ENCODE measurements at regions not wholly inside any gene's neighbourhood (a gene's known extent, or its start where the extent isn't known, plus 50 kb on each side); places are given as distances from the start of the nearest gene placed in this dataset.
"Not testable (repeated sequence)": the region's sequence is repeated elsewhere in the genome, so short reads cannot be mapped to it uniquely, and the experiment has no call there.

DNA sequence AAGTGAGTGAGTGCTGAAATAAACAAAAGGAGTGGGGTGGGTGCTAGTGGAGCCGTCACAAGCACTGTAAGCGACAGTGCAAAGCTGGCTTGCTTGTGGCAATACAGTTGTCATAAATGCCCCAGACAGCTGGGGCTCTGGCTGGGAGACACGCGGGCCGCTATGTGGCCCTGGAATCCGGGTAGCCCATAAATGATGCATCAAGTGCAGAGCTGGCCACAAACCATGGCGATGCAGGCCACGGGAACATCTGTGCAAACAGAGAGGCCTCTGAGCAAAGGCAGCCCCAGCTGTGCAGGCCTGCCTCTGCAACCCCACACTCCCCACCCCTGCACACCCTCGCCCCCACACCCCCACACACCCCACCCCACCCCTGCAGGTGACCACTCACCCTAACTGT is 349.2 kb upstream of the ID2 start:
- DNase-seq: no peak

GRCh38 chr2:8333177-8333831 is 348.6 kb upstream of the ID2 start:
- no peak for DNase-seq

- DNase-seq: not testable (repeated sequence)
Observed at GRCh38 chr2:8333832-8334187, 348.0 kb upstream of the ID2 start.

DNA sequence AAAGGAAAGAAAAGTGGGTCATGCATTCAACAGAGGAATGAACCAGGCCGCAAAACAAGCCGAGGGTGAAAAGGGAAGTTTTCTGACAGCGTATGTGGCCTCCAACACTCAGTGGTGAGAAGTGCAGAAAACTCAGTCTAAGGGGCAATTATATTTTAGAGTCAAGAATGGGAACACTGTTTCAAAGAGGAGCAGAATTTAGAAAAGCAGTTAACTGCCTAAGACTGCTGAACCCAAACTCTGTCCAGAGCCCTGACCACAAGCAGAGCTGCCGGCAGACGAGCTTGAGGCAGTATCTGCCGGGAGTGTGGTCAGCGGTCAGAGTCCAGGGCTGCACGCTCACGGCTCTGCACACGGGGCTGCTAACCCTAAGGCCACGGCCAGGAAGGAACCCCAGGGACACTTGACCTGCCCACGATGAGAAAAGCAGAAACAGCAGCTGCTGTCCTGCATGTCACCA is 347.0 kb upstream of the ID2 start:
- DNase-seq: no peak

- DNase-seq: no peak
Observed at GRCh38 chr2:8335801-8336200, 346.1 kb upstream of the ID2 start.

DNA sequence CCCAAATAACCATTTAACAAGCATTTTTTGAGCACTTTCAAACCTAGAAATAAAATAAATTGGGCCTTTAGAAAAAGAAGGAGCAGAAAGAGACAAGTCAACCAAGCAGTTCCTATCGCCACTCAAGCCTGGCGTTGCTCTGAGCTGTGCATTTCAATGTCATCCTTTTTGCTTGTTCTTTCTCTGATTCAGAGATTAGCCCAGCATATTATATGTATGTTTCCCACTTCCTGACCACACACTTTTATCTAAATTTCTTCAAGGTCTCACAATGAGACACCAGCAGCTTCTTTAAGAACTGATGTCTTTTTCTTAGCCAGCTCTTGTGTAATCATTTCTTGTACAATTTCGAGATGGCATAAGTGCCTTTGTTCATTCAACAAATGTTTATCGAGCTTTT is 344.5 kb upstream of the ID2 start:
- DNase-seq: peak in 1 of 2 donors; percentile 51

DNA sequence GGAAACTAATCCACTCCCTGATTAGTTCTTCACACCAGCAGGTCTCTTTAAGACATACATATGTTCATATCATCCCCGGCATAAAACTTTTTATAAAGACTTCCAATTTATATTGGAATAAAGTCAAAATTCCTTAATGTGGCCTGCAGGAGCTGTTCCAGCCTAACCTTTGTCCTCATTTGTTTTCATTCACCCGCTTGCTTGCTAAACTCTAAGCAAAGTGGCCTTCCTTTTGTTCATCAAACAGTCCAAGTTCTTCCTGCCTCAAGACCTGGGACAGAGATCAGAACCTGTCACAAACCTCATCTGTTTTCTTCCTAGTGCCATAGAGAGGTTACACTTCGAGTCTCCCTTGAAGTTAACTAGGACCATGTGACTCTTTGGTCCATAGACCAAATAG is 339.4 kb upstream of the ID2 start:
- no peak for DNase-seq

DNA sequence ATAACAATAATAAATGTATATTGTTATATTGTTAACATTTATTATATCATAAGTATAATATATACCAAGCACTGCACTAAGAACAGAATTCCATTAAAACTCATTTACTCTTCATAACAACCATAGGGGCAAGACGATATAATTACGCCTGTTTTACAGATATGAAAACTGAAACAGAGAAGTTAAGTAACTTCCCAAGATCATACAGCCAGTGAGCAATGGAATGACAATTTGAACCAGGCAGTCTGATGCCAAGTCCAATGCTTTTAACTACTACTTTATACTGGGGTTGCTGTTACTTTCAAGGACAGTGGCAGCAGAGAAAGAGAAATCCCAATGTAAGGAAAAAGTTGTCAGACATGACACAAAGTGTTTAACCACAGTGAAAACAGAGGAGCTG is 338.8 kb upstream of the ID2 start:
- no peak for DNase-seq

DNA sequence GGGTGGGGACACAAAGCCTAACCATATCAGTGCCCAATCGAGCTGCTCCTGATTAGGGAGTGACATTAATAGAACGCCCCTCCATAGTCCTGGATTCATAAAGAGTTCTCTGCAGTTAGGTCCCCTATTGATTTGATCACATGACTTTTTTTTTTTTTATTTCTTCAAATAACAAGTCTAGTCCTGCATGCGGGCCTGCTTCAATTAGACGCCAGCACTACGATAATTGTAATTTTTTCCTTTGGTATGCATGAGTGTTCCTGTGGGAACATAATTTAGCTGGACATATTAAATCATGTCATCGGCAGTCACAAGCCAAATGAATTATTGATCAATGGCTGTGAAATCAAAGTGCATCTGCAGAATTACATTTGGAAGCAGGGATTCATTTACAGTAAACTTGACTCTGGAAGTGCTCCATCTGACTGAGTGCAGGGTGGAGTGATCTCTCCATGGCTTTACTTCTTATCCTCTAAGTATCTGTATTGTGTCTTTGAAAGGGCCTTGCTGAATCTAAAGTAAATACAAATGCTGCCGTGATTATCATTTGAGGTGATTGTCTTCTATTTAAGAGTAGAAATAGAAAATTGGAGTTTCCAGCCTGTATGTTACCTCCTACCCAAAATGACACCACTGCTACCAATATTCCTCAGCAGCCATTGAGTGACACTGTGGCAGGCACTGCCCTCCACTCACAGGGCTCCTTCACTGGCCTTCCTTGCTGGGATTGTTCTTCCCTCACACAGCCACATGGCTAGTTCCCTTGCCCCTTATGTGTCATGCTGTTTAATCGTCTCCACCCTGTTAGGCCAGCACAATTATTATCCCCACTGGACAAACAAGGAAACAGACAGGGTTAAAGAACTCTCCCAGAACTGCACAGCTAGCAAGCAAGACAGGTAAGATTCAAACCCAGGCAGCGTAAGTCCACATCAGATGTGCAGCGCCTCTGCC is 337.4 kb upstream of the ID2 start:
- DNase-seq: no peak

- no peak for DNase-seq
Observed at GRCh38 chr2:8345200-8345599, 336.7 kb upstream of the ID2 start.

DNA sequence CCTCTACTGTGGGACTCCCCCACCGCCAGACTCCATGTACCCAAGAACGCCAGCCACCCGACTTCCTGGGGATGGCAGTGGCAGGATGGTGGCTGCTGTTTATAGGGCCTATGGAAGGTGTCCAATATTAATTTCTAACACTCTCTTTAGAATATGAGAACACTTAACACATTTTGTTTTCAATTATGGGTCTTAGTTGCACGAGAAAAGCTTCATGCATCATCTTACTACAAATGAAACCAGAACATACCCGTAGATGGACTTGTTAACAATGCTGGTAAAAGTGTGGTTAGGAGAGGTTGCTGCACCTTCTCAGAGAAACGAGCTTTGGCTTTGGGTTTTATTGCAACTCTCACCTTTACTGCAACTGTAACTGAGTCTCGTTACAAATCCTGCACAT is 335.6 kb upstream of the ID2 start:
- peak in 1 of 2 donors; percentile 16 for DNase-seq

GRCh38 chr2:8346706-8347430 is 335.0 kb upstream of the ID2 start:
- no peak for DNase-seq

DNA sequence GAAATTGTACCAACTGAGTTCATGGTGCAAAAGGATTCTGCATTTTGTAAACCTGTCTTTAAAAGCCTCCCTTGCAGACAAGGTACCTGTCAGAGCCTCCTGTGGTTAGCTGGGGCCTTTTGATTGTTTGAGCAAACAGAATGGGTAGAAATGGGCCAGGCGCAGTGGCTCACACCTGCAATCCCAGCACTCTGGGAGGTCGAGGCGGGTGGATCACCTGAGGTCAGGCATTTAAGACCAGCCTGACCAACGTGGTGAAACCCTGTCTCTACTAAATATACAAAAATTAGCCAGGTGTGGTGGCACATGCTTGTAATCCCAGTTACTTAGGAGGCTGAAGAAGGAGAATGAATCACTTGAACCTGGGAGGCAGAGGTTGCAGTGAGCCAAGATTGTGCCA is 332.9 kb upstream of the ID2 start:
- not testable (repeated sequence) for DNase-seq

DNA sequence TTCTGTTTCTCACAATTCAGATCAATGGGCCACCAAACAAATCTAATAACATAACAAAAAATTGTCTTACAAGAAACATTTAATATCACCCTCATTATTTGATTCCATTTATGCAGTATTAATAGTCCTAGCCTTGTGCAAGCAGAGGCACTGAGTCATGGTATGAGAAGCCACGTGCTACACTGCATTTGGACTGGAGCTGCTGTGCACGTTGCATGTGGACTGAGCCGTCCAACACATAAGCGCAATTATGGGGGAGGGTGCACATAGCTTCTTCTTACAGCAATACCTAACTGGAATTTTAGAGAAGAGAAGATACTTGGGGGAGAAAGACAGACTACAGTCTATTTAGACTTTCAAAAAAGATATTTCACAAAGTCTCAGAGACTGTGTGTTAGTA is 329.6 kb upstream of the ID2 start:
- no peak for DNase-seq

GRCh38 chr2:8352989-8353388 is 328.9 kb upstream of the ID2 start:
- no peak for DNase-seq

DNA sequence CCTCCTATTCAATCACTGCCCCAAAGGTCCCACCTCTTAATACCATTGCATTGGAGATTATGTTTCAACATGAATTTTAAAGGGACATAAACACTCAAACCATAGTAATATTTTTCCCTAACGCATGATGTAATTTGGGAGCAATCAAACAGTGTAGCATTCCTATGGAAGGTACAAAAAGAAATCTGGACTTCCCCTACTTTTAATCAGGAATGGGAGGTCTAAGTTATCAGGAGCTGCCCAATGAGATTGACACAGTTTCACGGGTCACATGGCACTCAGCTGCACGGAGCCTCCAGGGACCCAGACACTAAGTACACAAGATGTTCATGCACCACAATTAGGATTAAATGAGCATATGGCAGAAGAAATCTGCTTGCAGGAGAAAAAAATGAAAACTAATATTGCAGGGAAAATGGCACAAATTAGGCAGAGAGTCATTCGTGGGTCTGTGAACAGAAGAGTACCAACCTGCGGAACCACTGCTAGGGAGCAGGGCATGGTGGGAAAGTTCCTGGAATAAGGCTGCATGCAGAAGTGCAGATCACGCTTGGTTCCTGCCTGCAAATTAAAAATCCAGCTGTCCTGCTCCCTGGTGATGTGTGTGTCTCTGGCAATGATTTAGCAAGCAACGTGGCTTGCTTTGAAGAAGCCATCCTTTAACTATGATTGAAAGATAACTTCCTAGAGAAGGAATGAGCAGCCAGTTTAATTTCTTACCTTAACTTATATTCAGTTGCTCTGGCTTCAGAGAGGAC is 326.6 kb upstream of the ID2 start:
- no peak for DNase-seq

DNA sequence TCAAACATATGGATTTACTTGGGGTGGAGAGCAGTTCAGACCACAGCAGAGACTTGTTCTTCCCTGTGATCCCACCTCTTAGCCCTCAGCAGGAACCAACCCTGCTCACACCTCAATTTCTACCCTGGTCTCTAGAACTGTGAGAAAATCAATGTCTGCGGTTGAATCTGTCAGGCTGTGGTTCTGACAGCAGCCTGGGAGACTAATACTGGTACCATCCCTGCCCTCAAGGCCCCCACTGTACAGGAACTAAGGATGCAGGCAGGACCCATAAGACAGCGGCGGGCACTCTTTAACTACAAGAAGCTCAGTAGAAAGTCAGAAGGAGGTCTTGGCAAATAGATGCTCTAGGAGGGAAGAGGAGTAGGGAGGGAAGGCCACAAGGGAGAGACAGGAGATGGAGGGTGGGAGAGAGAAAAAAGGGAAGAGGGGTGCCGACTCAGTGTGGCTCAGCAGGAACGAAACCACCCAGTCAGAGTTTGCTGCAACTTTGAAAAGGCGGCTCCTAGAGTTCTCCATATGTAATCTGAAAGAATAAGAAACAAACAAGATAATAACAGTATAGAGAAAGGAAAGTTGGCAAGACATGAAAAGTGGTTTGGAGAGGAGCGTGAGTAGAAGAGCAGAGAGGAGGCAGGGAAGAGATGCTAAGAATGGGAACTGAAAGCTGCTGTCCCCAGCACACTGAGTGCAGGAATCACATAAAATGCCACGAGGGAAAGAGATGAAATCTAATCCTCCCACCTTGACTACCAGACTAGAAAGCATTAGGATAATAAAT is 323.9 kb upstream of the ID2 start:
- no peak for DNase-seq

DNA sequence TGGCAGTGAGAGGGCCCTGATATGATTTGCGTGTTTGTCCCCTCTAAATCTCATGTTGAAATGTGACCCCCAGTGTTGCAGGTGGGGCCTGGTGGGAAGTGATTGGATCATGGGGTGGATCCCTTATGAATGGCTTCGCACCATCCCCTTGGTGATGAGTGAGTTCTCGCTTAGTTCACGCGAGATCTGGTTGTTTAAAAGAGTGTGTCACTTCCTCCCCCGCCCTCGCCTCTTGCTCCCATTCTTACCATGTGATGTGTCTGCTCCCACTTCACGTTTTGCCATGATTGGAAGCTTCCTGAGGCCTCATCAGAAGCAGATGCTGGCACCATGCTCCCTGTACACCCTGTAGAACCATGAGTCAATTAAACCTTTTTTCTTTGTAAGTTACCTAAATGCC is 319.9 kb upstream of the ID2 start:
- no peak for DNase-seq

GRCh38 chr2:8363161-8363560 is 318.7 kb upstream of the ID2 start:
- no peak for DNase-seq

DNA sequence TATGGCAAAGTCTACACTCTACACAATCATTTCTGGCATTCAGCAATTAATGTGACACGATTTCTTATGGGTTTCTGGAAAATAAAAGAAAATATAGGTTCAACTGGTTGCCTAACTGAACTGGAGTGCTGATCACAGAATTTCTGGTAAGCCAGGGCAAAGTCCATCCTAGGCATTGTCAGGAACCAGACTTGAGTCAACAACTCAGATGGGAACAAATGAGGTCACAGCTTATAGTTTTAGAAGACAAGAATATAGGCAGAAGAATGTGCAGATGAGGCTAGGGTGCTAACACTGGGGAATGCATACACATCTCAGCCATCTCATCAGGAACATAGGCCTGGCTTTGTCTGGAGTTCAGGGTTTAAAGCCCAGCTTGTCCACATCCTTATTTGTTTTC is 317.2 kb upstream of the ID2 start:
- DNase-seq: no peak

DNA sequence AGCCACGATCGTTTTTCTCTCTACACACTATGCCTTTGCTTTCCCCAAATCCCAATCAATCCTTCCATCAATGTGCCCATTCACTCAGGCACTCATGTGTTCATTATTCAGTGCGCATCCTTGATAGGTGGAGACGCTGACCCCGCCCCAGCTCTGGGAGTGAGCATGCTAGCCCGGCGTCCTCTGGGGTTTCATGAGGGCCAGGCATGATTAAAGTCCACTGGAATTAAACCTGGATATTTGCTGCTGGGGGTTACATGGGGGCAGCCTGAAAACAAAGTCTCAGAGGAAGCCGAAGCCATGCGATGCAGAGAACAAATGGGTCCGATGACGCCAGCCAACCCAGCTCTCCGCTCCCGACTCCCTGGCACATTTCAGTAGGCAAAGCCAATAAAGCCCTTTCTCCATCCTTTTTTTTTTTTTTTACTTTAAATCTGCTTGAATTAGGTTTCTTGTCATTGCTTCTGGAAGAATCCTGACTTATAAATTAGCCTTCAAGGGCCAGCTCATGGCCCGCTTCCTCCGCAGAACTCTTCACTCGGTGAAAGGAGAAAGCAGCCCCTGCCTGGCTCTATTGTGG is 316.4 kb upstream of the ID2 start:
- no peak for DNase-seq

DNA sequence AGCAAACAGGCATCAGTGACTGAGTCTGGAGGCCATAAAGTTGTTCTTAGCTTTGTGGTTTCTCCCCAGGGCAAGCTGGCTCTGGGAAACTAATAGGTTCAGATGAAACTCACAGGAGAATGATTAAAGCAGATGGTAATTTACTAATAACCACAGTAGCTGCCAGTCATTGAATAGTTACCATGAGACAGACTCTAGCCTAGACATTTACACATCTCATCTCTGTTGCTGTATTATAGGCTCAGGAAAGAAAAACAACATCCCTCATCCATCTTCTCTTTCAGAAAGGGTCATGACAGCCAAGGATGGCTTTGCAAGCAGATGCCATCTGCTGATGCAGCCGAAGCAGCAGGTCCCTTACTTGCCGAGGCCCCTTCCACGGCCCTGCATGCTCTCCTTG is 314.0 kb upstream of the ID2 start:
- no peak for DNase-seq
